Activated gamma-delta T cell treated with anti-CD3 and anti-CD28 coated beads, Interleukin-2, amount 50 U/mL, for 16 hours (primary cell): ENCODE measurements at regions not wholly inside any gene's neighbourhood (a gene's known extent, or its start where the extent isn't known, plus 50 kb on each side); places are given as distances from the start of the nearest gene placed in this dataset.
"Not testable (repeated sequence)": the region's sequence is repeated elsewhere in the genome, so short reads cannot be mapped to it uniquely, and the experiment has no call there.

ENCODE experiments used
- DNase-seq: peaks from one replicate; pipeline ENCODE4 v3.0.0-alpha.2; 2020; ENCODE audit warnings: low read depth

DNA sequence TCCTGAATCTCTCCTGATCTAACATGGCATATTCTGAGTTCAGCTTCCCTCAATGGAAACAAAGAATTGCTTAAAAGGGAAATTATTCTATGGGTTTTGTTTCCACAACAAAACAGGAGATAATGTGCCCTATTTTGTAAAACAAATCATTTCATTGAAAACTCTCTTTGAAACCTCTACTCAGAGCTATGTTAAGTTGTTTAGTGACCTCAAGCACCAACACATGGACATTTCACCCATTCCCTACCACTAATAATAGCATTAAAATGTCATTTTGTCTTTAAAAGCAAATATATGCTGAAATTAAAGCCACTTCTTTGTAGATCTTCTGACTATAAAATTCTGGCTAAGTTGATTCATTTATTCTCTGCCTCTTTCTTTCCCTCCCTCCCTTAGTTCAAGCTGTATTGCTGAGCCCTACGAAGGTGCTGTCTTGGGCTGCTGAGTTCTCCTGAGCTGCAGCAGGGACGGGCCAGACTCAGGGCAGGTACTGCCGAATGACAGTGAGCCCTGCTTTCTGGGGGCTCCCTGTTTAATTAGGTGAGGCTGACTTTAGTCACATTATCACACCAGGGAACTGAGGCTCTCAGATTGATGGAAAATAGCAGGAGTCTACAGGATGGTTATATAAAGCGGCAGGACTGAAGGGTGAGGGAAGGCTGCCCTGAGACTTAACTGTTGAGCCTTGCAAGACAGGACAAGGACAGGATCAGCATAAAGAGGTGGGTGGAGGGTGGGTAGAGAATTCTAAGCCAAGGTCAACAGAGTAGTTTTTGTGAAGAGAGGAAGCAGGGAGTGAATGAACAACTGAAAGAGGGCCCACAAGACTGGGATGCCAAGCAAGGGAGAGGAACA is 1685.1 kb downstream of the SPATA31A7 start:
- DNase-seq: not testable (repeated sequence)

GRCh38 chr9:62877552-62877951 is 1687.7 kb downstream of the SPATA31A7 start:
- not testable (repeated sequence) for DNase-seq

DNA sequence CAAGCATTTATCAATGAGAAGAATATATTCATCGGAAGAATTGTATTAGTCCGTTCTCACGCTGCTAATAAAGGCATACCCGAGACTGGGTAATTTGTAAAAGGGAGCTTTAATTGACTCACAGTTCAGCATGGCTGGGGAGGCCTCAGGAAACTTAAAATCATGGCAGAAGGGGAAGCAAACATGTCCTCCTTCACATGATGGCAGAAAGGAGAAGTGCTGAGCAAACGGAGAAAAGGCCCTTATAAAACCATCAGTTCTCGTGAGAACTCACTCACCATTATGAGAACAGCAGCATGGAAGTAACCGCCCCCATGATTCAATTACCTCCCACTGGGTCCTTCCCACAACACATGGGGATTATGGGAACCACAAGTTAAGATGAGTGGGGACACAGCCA is 1688.2 kb downstream of the SPATA31A7 start:
- DNase-seq: not testable (repeated sequence)

- DNase-seq: not testable (repeated sequence)
Observed at GRCh38 chr9:62880453-62880852, 1690.6 kb downstream of the SPATA31A7 start.

- not testable (repeated sequence) for DNase-seq
Observed at GRCh38 chr9:62880971-62881370, 1691.1 kb downstream of the SPATA31A7 start.

DNA sequence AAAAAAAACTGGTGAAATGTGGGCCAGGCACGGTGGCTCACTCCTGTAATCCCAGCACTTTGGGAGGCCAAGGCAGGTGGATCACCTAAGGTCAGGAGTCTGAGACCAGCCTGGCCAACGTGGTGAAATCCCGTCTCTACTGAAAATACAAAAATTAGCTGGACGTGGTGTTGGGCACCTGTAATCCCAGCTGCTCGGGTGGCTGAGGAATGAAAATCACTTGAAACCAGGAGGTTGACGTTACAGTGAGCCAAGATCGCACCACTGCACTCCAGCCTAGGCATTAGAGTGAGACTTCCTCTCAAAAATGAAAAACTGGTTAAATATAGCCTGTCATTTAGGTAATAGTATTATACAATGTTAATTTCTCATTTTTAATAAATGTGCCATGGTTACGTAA is 1692.0 kb downstream of the SPATA31A7 start:
- not testable (repeated sequence) for DNase-seq

DNA sequence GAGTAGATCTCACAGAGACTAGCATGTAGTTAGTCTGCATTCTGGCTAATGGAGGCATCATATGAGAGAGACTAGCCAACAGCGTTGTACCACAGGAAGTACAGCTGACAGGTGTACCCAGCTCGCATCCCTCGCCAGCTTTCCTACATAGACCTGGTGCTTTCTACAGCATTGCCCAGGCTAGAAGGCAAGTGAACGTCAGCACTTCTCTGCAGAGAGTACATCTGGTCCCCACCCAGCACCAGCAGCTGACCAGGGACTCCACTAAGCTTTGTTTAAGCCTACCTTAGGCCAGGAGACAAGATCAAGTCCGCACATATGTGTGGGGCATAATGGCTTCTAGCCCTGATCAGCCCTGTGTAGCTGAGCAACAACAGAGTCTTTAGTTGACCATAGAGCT is 1692.9 kb downstream of the SPATA31A7 start:
- DNase-seq: not testable (repeated sequence)

- not testable (repeated sequence) for DNase-seq
Observed at GRCh38 chr9:62896692-62897091, 1706.9 kb downstream of the SPATA31A7 start.

DNA sequence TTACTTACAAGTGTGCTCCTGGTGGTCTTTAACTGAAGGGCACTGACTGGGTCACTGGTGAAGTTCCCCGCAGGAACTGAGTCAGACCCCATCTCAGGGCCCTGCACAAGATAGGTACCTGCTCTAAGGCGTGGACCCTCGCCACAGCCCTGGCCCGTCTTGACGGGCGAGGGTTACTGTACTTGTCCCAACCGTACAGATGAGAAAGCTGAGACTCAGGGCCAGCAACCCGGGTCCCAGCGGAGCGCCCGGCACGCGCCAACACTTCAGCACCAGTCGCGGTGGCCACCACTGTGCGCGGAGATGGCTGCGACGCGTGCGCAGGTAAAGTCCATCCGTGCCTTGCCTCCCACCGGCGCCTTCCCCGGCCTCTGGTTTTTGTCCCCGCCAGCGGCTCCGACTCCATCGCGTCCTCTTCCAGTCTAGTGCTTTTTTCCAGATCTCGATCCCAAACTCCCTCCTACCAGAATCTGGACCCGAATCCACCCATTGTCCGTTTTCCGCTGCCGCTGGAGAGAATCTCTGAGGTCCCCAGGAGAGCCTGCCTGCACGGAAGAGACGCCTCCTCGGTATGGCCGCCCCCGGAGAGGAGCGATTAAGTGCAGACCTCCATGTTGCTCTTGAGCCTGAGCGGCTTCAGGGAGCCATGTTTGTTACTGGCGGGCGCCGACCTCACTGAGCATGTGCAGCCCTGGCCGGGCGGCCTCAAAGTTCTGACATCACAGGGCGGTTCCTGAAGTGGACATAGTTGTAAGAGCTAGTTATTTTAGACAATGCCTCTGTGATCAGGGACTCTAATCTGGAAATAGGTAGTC is 1707.8 kb downstream of the SPATA31A7 start:
- DNase-seq: peak; percentile 42

- not testable (repeated sequence) for DNase-seq
Observed at GRCh38 chr9:62899666-62900065, 1709.8 kb downstream of the SPATA31A7 start.

- DNase-seq: not testable (repeated sequence)
Observed at GRCh38 chr9:62904061-62904460, 1714.2 kb downstream of the SPATA31A7 start.

GRCh38 chr9:62905722-62906121 is 1715.9 kb downstream of the SPATA31A7 start:
- not testable (repeated sequence) for DNase-seq

GRCh38 chr9:62907866-62908265 is 1718.0 kb downstream of the SPATA31A7 start:
- not testable (repeated sequence) for DNase-seq

DNA sequence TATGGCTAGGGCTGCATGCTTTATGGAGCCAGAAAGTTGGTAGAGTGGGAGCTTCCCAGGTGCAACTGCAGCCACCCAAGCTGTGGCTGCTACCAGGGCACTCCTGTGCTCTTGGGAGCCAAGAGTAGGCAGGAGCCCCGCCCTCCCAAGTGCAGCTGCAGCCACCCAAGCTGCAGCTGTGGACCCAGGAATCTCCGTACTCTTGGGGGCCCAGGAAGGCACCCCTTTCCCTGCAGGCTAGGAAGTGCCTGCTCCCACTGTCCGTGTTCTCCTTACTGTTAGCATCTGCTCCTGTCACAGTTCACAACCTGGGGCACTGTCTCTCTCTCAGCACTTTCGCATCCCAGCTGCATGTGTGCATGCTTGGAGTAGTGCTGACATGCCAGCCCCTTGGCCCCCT is 1718.4 kb downstream of the SPATA31A7 start:
- not testable (repeated sequence) for DNase-seq

DNA sequence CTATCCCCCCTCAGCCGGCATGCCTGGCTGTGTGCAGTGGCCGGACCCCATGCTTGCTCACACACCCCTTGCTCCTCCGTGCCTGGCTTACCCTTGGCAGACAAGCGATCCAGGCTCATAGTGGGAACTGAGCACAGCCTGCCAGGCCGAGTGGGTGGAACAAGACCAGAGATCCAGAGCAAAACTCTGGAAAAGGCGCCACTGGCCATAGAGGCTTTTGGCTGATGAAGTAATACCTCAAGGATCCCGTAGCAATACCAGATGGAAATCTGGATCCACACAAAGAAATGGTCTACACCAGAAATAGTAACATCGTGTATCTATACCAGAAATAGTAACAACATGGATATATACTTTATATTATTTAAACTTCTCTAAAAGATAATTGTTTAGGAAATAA is 1719.6 kb downstream of the SPATA31A7 start:
- DNase-seq: not testable (repeated sequence)

- not testable (repeated sequence) for DNase-seq
Observed at GRCh38 chr9:62912278-62912677, 1722.4 kb downstream of the SPATA31A7 start.

DNA sequence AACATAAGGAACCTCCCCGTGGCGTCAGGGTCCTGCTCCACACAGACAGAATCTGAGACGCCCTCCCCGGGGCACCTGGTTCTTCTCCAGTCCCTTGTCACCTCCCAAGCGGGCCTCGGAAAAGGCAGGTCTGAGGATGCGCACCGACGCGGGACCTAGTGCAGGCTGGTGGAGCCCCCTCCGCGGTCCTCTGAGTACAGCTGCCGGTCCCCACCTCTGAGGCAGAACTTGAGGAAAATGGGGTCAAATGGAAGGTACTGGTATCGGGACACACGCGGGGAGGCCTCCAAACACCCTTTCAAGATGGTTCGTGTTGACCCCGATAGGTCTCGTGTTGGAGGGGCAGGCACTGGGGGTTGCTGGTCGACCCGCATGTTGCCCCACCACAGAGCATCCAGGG is 1725.3 kb downstream of the SPATA31A7 start:
- not testable (repeated sequence) for DNase-seq

- DNase-seq: not testable (repeated sequence)
Observed at GRCh38 chr9:62915661-62916060, 1725.8 kb downstream of the SPATA31A7 start.

GRCh38 chr9:62918648-62919385 is 1729.0 kb downstream of the SPATA31A7 start:
- DNase-seq: not testable (repeated sequence)

DNA sequence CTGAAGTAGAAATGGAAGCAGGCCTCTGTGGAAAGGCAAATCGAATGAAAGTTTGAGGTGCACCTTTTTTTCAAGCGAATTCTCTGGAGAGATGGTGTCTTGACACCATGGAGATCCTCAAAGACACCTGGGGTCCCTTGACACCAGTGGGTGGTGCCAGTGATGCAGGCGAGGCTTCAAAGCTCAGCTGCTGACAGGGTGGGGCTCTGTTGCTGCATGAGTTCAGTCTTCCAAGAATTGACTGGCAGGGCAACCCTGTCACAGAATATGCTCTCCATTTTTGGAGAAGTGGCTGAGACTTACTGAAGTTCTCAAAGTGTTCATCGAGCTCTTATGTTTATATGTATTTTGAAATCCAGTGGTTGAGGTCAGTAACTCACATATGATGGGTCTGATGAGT is 1741.6 kb downstream of the SPATA31A7 start:
- DNase-seq: not testable (repeated sequence)

- DNase-seq: not testable (repeated sequence)
Observed at GRCh38 chr9:62952840-62953239, 1763.0 kb downstream of the SPATA31A7 start.
